ENCODE measurements at regions not wholly inside any gene's neighbourhood (a gene's known extent, or its start where the extent isn't known, plus 50 kb on each side); places are given as distances from the start of the nearest gene placed in this dataset.

GRCh38 chr14:101276309-101277091 is 284.8 kb upstream of the DIO3 start:
- TF ChIP-seq TCF7 (IDR thresholded peaks at IDR 0.05; ENCODE audit: low read depth) (no peak), MAZ (IDR thresholded peaks at IDR 0.05; ENCODE audit: borderline replicate concordance, low read depth, low read length) (no peak), MAZ (CRISPR knock-in tag; IDR thresholded peaks at IDR 0.05; ENCODE audit: low read depth) (no peak), EZH2 (conservative IDR thresholded peaks at IDR 0.05; ENCODE audit: low read depth, low read length) (no peak)
- TF ChIP-seq, protein P1, sequence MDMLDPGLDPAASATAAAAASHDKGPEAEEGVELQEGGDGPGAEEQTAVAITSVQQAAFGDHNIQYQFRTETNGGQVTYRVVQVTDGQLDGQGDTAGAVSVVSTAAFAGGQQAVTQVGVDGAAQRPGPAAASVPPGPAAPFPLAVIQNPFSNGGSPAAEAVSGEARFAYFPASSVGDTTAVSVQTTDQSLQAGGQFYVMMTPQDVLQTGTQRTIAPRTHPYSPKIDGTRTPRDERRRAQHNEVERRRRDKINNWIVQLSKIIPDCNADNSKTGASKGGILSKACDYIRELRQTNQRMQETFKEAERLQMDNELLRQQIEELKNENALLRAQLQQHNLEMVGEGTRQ (IDR thresholded peaks at IDR 0.05; ENCODE audit: low read depth, low read length): no peak
- TF ChIP-seq, protein P1 (CRISPR knock-in tag; IDR thresholded peaks at IDR 0.05; ENCODE audit: borderline replicate concordance): no peak
